Mesothelial cell of epicardium (in vitro differentiated cells): ENCODE measurements at regions not wholly inside any gene's neighbourhood (a gene's known extent, or its start where the extent isn't known, plus 50 kb on each side); places are given as distances from the start of the nearest gene placed in this dataset.

ENCODE experiments used
- DNase-seq, 2 experiments: peaks; one replicate each; pipeline ENCODE4 v3.0.0; 2021; ENCODE audit warnings: low spot score in 2 of 2; ENCODE audit not compliant: unreplicated experiment in 2 of 2
- H3K27ac Mint-ChIP-seq: 2 replicates; pipeline ENCODE4 v1.8.0; 2021; ENCODE audit warnings: mixed read lengths
- H3K27me3 Mint-ChIP-seq: 2 replicates; pipeline ENCODE4 v1.8.0; 2021; ENCODE audit warnings: low read depth, mixed read lengths
- H3K36me3 Mint-ChIP-seq: 2 replicates; pipeline ENCODE4 v1.8.0; 2021; ENCODE audit warnings: mixed read lengths
- H3K4me1 Mint-ChIP-seq: 2 replicates; pipeline ENCODE4 v1.8.0; 2021; ENCODE audit warnings: mixed read lengths
- H3K4me3 Mint-ChIP-seq: 2 replicates; pipeline ENCODE4 v1.8.0; 2021; ENCODE audit warnings: mild to moderate bottlenecking, moderate library complexity, mixed read lengths
- H3K9me3 Mint-ChIP-seq: 2 replicates; pipeline ENCODE4 v1.8.0; 2021; ENCODE audit warnings: mixed read lengths
- TF ChIP-seq, protein P1 (sequence below): fragments of 200-600 bp; sonication (generic); IDR thresholded peaks from one replicate; pipeline ENCODE4 v1.5.0; 2021; ENCODE audit warnings: antibody characterized with exemption; ENCODE audit not compliant: unreplicated experiment

DNA sequence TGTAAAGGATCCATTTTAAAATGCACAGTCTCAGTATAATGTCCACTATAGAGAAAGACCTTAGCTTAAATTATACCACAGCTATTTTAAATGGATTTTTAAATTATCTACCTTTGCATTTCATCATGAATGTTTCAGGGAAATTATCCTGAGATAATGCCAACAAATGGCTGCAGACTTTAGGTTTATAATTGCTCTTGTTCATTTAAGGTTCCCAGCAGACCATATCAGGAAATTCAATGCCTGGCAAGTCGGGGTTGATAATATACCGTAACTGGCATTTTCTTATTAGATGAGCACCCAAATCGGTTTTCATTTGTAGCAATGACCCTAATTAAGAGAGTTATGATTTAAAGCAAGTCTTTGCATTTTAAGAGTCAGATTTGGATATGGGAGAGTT, 227.1 kb upstream of the ARRDC4 start:
- TF ChIP-seq, protein P1, sequence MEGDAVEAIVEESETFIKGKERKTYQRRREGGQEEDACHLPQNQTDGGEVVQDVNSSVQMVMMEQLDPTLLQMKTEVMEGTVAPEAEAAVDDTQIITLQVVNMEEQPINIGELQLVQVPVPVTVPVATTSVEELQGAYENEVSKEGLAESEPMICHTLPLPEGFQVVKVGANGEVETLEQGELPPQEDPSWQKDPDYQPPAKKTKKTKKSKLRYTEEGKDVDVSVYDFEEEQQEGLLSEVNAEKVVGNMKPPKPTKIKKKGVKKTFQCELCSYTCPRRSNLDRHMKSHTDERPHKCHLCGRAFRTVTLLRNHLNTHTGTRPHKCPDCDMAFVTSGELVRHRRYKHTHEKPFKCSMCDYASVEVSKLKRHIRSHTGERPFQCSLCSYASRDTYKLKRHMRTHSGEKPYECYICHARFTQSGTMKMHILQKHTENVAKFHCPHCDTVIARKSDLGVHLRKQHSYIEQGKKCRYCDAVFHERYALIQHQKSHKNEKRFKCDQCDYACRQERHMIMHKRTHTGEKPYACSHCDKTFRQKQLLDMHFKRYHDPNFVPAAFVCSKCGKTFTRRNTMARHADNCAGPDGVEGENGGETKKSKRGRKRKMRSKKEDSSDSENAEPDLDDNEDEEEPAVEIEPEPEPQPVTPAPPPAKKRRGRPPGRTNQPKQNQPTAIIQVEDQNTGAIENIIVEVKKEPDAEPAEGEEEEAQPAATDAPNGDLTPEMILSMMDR: no peak
- DNase-seq: no peak
- H3K4me3 Mint-ChIP-seq: no peak overlapping the region
- H3K27ac Mint-ChIP-seq: no peak overlapping the region
- H3K4me1 Mint-ChIP-seq: peaks cover 5% of the 10 kb centered on the region
- peaks cover 57% of the 10 kb centered on the region for H3K27me3 Mint-ChIP-seq
- H3K36me3 Mint-ChIP-seq: no peaks in the 10 kb centered on the region
- no peaks in the 10 kb centered on the region for H3K9me3 Mint-ChIP-seq

- no peak overlapping the region for H3K4me3 Mint-ChIP-seq
- TF ChIP-seq, protein P1: no peak
- H3K27me3 Mint-ChIP-seq: peaks cover 36% of the 10 kb centered on the region
- H3K9me3 Mint-ChIP-seq: no peaks in the 10 kb centered on the region
- H3K4me1 Mint-ChIP-seq: no peaks in the 10 kb centered on the region
- no peak overlapping the region for H3K27ac Mint-ChIP-seq
- no peak for DNase-seq
- no peaks in the 10 kb centered on the region for H3K36me3 Mint-ChIP-seq
Observed at GRCh38 chr15:97736748-97737147, 223.8 kb upstream of the ARRDC4 start.

GRCh38 chr15:97745481-97746071, 214.9 kb upstream of the ARRDC4 start:
- Mint-ChIP-seq H3K4me3 (no peak overlapping the region), H3K27me3 (peaks cover 1% of the 10 kb centered on the region), H3K27ac (no peak overlapping the region), H3K4me1 (no peaks in the 10 kb centered on the region), H3K36me3 (no peaks in the 10 kb centered on the region), H3K9me3 (peaks cover 5% of the 10 kb centered on the region)
- TF ChIP-seq, protein P1: peak; percentile 66
- DNase-seq: no peak

GRCh38 chr15:97747342-97747741, 213.2 kb upstream of the ARRDC4 start:
- no peak overlapping the region for H3K4me3 Mint-ChIP-seq
- peaks cover 5% of the 10 kb centered on the region for H3K9me3 Mint-ChIP-seq
- H3K27me3 Mint-ChIP-seq: peaks cover 5% of the 10 kb centered on the region
- no peaks in the 10 kb centered on the region for H3K36me3 Mint-ChIP-seq
- DNase-seq: no peak
- TF ChIP-seq, protein P1: no peak
- no peak overlapping the region for H3K27ac Mint-ChIP-seq
- no peaks in the 10 kb centered on the region for H3K4me1 Mint-ChIP-seq

DNA sequence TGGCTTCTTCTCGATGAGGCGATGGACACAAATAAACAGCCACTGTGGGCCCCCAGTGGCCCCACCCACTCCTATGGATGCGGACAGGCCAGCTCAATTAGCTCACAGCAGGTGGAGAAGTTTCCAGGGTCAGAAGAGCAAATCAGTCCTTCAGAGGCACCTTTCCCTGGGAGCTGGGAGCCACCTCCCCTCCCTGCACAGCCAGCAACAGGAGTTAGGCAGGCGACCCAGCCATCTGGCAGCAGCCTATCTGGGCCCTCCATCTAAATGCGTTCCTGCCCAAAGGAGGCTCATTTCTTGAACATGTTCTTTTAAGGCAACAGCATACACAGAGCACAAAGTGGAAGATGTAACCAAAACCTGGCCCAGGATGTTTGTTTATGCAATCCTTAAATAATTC, 211.9 kb upstream of the ARRDC4 start:
- Mint-ChIP-seq H3K36me3 (no peaks in the 10 kb centered on the region), H3K27ac (no peak overlapping the region), H3K4me1 (no peaks in the 10 kb centered on the region), H3K27me3 (peaks cover 6% of the 10 kb centered on the region), H3K4me3 (no peak overlapping the region), H3K9me3 (peaks cover 4% of the 10 kb centered on the region)
- TF ChIP-seq, protein P1: no peak
- DNase-seq: no peak

DNA sequence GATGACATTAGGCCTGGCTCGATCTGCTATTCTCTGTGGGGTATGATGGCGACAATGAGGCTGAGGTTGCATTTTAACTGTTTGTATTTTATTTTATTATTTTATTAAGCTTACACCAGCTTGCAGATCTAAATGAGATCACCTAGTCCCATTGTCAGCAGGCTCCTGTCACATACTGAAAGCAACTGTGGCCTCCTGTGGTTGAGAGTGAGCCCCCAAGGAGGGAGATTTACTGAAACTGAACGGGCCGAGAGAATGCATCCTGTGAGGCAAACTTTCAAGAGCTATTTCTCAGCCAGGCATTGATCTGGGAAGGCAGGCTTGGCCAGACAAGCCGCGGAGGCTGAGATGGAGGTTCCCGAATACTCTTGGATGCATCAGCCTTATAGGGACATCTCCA, 210.4 kb upstream of the ARRDC4 start:
- Mint-ChIP-seq H3K9me3 (no peaks in the 10 kb centered on the region), H3K27me3 (peaks cover 6% of the 10 kb centered on the region), H3K4me3 (no peak overlapping the region), H3K27ac (no peak overlapping the region), H3K36me3 (no peaks in the 10 kb centered on the region), H3K4me1 (no peaks in the 10 kb centered on the region)
- TF ChIP-seq, protein P1: no peak
- DNase-seq: no peak
